M059J (cell line): ENCODE measurements at regions not wholly inside any gene's neighbourhood (a gene's known extent, or its start where the extent isn't known, plus 50 kb on each side); places are given as distances from the start of the nearest gene placed in this dataset.
"Not testable (repeated sequence)": the region's sequence is repeated elsewhere in the genome, so short reads cannot be mapped to it uniquely, and the experiment has no call there.

ENCODE experiments used
- DNase-seq: peaks from one replicate; pipeline ENCODE4 v3.0.0-alpha.2; 2012; ENCODE audit warnings: low read depth

DNA sequence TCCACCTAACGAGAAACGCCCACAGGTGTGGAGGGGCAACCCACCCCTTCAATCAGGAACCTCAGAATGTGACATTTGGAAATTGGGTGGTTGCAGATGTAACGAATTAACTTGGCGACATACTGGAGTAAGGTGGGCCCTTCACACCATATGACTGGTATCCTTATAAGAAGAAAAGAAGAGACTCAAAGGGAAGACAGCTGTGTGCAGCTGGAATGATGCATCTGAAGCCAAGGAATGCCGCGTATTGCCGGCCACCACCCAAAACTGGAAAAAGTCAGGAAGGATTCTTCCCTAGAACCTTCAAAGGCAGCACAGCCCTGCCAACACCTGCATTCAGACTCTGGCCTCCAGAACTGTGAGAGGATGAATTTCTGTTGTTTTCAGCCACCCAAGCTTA is 270.0 kb upstream of the FRG2C start:
- DNase-seq = not testable (repeated sequence)

DNA sequence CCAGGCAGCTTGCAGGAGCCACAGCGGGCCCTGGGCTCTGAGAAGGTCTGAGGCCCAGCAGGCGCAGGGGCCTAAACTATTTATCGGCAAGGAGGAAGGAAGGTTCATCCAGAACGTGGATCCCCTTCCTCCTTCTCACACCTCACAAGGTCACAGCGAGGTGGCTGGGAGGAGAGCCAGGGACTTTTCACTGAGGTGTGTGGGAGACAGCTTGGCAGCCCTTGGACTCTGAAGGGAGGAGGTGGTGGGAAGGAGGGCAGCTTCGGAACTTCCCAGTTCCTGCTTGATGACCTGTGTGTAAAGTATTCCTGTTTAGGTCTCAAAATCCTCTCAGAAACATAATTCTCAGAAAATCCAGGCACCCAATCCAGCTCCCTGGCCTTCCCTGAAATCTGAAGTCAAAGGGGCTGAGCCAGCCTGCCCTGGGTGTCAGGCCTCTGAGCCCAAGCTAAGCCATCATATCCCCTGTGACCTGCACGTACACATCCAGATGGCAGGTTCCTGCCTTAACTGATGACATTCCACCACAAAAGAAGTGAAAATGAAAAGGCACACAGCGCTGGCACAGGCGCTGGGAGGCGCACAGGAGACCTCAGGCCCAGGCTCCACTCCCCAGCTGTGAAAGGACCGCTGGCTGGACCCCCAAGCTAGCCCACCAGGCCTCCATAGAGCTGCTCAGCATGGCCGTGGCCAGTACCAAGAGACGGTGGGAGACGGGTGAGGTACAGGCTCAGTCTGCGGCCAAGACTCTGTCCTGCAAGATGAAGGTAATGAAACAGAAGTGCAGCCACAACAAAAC is 269.4 kb upstream of the FRG2C start:
- not testable (repeated sequence) for DNase-seq

DNA sequence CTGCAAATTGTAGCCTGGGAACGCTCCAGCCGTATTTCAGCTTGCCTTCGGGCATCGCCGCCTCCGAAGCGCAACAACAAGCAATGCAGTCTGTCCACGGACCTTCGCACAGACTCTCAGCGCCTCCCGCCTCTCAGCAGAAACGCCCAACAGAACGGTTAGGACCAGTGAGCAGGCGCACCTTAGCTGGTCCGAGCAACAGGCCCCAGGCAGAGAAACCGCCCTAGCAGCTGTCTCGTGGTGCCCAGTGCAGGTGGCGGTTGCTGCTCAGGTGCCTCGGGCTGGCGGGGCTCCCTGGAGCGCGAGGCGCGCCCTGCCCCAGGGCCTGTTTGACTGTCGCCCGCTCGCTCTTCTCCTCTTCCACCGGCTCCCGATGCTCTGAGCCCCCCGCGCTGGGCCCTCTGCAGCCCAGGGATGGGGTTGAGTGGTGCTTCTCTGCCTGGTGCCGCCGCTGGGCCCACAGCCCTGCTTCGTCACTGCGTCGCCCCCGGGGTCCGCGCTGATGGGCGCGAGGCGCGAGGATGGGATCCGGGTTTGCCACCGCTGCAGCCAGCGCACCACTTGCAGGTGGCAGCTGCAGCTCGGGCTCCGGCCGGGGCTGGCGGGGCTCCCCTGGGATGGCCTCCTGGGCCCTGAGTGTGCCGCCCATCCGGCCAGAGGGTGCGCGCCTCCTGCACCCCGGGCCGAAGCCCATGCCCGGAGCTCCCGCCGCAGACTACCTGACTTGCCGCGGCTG is 268.4 kb upstream of the FRG2C start:
- no peak for DNase-seq

DNA sequence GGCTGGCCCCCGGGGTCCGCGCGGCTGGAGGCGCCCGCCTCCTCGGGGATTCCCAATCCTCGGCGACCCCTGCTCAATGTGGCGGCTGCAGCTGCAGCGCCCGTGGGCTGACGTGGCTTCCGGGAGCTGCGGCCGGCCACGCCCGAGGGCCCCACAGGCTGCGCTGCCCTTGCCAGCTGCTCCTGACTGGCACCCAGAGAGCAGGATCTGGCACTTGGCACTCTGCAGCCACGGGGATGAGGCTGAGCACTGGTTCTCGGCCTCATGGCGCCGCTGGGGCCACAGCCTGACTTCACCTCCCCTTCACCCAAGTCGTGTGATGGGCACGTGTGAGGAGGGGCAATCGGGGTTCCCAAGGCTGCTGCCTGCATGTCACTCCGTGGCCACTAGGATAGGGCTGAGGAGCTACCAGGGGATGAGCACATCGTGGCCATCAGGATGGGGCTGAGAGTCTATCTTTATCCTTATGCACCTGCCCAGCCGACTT is 267.8 kb upstream of the FRG2C start:
- no peak for DNase-seq

DNA sequence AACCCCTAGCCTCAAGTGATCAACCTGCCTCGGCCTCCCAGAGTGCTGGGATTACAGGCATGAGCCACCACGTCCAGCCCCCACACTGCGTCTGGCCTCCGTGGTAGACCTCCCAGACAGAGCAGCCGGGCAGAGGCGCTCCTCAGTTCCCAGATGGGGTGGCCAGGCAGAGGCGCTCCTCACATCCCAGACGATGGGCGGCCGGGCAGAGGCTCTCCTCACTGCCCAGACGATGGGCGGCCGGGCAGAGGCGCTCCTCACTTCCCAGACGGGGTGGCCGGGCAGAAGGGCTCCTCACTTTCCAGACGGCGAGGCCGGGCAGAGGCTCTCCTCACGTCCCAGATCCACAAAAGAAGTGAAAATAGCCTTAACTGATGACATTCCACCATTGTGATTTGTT is 266.6 kb upstream of the FRG2C start:
- not testable (repeated sequence) for DNase-seq

DNA sequence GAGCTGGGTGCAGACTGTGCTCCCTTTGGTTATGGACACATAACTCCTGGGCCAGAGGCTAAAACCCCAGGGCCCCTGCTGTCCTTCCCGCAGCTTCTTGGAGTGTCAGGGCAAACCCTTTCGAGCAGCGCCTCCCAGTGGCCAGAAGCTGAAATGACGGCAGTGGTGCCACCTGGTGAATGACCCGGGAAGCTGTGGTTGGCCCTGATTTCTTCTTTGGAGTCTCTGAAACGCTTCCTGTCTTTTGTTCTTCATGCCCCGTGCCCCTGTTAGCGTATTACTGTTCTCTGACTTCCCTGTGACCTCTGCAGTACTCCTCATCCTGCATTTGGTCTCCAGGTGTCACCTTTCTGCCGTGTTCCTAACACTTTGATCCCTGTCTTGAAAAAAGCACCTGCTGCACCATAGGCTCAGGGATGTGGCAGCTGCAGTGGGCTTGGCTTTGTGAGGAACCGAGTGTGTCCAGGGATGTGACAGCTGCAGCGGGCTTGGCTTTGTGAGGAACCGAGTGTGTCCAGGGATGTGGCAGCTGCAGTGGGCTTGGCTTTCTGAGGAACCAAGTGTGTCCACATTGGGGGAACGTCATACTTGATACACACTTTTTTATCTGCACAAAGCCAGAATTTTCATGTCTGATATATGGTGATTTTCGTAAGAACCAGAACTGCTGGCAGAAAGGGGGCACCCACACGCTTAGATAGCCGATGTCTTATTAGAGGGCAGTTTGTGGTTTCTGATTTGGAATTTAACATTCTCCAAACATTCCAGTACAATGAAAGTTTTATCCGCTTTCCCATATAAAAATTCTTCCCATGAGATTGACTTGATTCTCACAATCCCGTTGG is 241.8 kb upstream of the FRG2C start:
- DNase-seq = not testable (repeated sequence)

DNA sequence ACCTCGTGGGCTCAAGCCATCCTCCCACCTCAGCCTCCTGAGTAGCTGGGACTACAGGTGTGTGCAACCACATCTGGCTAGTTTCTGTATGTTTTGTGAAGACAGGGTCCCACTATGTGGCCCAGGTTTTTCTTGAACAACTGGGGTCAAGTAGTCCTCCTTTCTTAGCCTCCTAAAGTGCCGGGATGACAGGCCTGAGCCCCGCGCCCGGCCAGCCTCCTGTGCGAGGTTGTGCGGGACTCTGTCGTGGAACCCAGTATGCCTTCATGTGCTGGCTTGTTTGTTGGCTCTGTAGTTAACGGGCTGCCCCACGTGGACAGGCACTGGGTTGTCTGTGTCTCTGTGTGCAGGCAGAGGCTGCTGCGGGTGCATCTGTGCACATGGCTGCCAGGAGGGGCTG is 238.7 kb upstream of the FRG2C start:
- not testable (repeated sequence) for DNase-seq

DNA sequence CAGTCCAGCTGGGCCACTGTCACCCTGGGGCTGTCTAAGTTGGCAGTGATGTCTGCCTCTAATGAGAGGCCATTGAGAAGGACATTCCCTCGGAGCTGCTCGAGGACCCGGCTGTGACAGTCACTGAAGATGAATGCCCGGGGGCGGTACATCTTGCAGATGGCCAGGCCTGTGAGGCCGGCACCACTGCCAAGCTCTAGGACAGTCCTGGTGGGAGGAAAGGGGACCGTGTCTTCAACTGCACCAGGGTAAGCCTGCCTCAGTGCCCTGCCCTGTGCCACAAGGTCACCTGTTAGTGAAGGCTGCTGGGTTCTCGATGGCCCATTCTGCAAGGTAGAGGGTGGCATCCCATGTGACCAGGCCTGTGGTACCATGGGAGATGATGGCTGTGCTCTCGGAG is 236.6 kb upstream of the FRG2C start:
- DNase-seq = not testable (repeated sequence)

DNA sequence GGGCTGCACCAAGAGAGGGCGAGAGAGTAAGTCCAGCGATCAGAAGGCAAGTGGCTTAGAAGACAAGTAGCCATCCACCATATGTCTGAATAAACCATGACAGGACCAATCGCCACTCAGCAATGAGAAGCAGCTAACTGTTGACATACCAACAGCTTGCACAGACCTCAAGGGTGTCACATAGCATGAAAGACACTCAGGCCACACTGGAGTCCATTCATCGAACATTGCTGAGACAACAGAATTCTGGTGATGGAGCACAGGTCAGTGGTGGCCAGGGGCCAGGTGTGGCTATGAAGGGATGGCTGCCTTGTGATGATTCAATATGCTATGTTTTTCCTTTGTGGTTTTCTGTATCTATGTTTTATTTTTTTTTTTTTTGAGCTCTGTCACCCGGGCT is 236.2 kb upstream of the FRG2C start:
- peak; percentile 52 for DNase-seq

DNA sequence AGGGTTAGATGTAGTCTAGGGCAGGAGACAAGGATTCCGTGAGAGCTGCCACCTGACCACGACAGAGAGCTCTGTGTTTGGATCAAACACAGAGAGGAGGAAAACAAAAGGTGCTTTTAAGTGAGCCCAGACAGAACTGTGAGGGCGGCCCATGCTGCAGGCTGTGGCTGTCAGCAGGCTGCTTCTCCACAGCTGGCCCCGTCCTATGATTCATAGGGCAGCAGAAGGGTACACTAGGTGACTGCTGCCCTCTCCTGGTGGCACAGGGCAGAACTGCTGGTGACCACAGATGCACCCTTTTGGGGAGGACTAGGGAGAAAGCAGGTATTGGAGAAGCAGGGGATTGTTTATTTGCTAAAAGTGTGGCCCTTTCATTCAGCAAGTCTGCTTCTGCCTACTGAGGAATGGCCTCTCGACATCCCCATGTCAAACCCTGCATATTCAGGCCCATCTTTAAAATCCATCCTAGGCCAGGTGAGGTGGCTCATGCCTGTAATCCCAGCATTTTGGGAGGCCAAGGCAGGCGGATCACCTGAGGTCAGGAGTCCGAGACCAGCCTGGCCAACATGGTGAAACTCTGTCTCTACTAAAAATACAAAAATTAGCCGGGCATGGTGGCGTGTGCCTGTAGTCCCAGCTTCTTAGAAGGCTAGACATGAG is 234.4 kb upstream of the FRG2C start:
- DNase-seq = peak; percentile 48

DNA sequence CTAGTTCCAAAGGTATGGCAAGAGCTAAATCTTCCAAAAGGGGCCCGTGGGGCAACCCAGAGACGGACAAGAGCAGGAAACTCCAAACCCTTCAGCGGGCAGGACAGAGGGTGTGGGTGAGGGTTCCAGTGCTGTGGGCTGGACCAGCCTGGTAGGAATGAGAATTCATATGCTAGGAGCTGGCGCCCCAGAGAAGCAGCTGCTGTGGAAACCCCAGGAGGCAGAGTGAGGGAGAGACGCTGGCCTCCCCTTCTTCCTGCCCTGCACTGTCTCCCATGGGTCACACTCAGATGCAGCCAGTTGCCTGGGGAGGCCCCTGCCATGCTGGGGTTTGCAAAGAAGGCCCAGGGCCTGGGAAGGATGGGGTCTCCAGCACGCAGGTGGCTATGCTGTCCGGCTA is 233.7 kb upstream of the FRG2C start:
- DNase-seq = not testable (repeated sequence)

DNA sequence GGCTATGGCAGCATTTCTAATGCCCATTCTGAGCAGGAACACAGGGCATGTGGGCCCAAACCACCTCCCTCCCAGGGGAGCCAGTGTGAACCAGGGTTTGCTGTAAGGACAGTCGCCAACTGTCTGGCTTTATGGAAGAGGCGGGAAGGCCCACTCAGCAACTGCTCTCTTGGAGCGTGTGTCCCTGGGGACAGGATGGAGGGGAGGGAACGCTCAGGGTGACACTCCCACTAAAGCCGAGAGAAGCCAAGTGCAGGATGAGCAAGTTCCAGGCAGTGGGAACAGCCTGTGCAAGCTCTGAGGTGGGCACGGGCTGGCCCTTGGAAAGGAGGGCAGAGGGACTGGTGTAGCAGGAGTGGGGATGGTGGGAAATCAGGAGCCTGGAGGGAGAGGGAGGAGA is 233.0 kb upstream of the FRG2C start:
- not testable (repeated sequence) for DNase-seq

DNA sequence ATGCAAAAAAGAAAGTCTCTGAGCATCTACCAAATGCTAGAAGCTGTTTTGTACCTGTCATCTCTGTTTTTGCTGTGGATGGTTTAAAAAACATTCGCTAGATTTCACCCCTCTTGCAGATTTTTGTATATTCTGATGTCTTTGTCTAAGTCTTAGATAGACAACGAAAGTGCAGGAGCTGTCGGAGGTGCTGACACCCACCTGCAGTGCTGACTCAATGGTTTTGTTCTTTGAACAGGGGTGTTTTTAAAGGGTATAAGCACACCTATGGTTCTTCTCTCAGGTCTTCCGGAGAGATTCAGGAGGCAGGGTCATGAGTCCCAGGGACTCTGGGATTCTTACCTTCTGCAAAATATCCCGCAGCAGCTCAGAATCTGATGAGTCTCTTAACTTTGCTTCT is 231.7 kb upstream of the FRG2C start:
- not testable (repeated sequence) for DNase-seq

DNA sequence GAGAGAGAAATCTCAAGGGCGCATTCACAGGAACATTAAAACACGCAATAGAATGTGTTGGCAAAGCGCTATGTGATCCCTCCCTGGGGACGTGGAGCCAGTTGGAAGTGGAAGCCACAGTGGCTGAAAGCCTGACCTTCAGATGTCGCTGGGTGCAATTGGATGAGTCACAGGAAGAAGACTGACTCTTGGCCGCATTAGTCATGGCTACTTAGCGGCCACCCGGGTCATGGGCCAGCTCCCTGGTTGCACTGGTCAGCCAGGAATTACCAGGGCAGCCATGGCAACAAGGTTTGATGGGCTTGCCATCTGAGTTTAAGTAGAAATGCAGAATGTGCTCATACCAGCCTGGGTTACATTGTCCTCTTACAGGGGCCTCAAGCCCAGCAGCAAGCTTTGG is 231.2 kb upstream of the FRG2C start:
- peak; percentile 86 for DNase-seq

DNA sequence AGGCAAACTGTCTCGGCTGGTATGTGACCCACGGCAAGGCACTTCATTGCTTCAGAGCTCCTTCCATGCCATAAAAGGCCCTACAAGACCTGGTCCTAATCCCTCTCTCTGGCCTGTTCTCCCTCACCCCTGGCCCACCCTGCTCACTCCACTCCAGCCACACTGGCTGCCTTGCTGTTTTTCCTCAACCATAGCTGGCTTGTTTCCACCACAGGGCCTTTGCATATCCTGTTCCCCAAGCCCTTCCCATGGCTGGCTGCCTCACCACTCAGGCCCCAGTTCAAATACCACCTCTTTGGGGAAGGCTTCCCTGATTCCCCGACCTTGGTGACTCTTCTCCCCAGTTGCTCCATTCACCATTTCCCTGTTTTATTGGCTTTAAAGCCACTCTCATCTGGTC is 230.8 kb upstream of the FRG2C start:
- peak; percentile 2 for DNase-seq

DNA sequence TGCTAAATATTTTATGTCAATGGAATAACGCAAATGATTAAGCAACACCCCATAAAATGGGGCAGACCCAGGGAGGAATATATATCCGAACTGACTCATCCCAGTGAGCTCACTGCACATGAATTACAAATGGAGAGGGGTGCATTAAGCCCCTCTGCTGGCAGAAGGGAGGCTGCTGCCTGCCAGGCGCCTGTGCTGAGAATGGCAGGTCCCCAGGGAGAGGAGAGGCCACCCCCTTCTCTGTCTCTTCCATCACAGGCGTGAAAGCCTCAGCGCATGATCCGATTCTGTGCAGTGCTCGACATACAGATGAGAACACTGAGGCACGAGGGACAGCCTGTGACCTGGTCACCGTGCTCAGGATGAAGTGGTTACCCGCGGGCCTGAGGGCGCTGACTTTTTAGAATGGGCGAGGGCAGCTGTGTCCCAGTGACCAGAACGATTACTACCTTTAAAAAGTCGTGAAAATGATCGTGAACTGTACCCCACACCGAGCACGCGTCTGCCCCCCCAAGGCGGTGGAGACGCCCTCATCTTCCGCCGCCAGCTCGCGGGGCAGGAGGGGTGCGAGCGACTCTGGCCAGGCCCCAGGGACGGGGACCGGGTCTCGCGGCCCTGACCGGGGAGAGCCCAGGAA is 229.7 kb upstream of the FRG2C start:
- peak; percentile 22 for DNase-seq

DNA sequence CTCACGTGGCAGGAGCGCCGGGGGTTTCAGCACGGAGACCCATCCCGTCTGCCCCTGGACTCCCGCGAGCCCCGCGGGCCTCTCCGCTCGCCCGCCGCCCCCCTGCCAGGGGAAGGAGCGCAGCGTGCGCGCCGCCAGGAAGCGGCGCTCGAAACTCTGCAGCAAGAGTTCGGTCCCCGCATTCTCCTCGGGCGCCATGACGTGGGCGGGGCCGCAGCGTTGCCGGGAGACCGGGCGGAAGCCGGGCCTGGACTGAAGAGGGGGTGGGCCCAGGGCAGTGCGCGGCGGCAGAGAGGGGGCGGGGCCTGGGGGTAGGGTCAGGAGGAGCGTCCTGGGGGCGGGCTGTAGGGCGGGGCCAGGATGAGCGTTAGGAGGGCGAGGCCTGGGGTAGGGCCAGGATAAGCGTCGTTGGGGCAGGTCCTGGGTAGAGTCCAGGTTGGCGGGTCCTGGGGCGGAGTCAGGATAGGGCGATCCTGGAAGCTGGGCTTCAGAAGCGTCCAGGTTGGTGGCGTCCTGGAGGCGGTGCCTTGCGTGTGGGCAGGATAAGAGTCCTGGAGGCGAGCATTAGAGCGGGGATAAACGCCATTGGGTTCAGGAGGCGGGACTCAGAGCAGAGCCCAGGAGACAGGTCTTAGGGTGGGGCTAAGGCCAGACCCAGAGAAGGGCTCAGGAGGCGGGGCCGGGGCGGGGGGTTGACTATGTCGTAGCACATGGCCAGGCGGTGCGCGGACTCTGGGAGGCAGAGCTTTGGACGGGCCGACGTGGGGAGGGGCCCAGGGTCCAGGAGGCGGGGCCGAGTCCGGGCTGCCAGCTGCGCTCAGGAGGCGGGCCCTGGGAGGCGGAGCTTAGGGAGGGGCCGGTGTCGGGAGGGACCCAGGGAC is 229.0 kb upstream of the FRG2C start:
- DNase-seq = peak; percentile 86

DNA sequence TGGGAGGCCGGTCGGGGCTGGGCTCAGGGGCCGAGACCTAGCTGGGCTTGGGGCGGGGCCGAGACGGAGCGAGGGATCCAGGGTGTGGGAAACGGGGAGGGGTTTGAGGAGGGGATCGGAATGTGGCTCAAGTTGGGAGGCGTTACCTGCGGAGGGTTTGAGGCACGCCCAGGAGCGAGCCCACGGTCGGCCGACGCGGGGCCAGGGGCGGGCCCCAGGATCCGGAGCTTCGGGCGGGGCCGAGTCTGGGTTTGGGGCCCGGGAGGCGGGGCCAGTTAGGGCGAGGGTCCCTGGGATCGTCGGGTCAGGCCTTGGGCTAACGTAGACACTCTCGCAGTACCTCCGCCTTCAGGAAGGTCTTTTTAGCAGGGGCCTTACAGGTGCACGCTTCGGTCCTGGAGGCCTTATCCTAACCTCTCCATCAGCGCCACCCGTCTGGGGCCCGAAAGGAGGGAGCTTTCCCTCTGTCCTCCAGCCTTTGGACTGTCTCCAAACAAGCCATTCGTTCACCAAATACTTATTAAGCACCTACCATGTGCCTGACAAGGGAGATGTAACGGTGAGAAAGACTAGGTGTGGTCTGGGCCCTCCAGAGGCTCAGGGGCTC is 228.2 kb upstream of the FRG2C start:
- DNase-seq = peak; percentile 60

DNA sequence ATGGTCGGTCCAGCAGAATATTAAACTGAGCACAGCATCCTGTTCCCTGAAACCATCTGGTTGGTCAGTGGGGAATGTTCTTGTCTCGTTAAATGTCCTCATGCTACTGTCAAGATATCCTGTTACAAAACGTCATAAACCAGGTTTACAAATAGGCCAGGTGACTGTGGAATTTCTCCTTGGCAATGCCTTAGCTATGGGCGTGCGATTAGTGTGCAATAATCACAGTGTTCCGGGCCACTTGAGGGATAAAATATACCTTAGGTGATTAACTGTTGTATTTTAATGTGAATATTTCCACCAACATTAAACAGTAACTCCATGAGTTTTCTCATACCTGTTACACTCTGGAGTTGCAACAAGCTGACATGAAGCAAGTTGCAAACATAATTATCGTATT is 223.1 kb upstream of the FRG2C start:
- DNase-seq = not testable (repeated sequence)

DNA sequence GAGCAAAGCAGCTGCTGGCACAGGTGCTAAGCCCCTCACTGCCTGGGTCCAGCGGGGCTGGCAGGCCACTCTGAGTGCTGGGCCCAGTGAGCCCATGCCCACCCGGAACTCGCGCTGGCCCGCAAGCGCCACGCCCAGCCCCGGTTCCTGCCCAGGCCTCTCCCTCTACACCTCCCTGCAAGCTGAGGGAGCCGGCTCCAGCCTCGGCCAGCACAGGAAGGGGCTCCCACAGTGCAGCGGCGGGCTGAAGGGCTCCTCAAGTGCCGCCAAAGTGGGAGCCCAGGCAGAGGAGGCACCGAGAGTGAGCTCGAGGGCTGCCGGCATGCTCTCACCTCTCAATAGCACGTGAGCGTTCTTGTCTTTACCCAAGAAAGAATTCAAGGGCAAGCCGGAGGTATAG is 219.5 kb upstream of the FRG2C start:
- DNase-seq = not testable (repeated sequence)
